ENCODE measurements at regions not wholly inside any gene's neighbourhood (a gene's known extent, or its start where the extent isn't known, plus 50 kb on each side); places are given as distances from the start of the nearest gene placed in this dataset.

DNA sequence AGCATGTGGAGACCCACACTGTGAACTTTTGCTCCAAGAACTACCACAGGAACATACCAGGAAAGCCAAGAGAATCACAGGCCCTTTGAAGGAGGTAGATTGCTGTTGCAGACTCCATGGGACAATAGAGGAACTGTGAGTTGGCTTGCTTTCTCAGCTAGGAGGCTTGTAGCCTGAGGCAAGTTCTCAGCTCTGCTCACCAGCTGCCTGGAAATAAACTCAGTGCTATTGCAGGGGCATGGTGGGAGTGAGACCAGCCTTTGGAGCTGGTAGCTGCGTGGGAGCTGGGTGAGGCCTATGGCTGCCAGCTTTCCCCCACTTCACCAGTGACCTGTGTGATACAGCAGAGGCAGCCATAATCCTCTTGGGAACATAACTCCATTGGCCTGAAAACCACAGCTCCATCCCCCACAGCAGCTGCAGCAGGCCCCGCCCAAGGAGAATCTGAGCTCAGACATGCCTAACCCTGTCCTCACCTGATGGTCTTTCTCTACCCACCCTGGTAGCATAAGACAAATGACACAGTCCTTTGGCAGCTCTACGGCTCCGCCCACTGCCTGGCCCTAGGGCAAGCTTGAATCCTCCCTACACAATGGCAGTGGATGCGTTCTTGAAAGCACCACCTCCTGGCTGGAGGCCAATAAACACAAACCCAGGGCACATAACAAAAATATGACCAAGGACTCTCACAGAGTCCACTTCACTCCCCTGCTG is 389.5 kb downstream of the KIF4B start:
- no peak for TF ChIP-seq GLIS3 (CRISPR knock-in tag; IDR thresholded peaks at IDR 0.05)
- TF ChIP-seq ZFP3 (CRISPR knock-in tag; IDR thresholded peaks at IDR 0.05): no peak
- TF ChIP-seq, protein P1, sequence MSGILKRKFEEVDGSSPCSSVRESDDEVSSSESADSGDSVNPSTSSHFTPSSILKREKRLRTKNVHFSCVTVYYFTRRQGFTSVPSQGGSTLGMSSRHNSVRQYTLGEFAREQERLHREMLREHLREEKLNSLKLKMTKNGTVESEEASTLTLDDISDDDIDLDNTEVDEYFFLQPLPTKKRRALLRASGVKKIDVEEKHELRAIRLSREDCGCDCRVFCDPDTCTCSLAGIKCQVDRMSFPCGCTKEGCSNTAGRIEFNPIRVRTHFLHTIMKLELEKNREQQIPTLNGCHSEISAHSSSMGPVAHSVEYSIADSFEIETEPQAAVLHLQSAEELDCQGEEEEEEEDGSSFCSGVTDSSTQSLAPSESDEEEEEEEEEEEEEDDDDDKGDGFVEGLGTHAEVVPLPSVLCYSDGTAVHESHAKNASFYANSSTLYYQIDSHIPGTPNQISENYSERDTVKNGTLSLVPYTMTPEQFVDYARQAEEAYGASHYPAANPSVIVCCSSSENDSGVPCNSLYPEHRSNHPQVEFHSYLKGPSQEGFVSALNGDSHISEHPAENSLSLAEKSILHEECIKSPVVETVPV (CRISPR knock-in tag; IDR thresholded peaks at IDR 0.05): no peak
- TF ChIP-seq ARNTL (CRISPR knock-in tag; IDR thresholded peaks at IDR 0.05; ENCODE audit: borderline replicate concordance, low read depth): no peak
- no peak for TF ChIP-seq BACH2 (CRISPR knock-in tag; IDR thresholded peaks at IDR 0.05; ENCODE audit: borderline replicate concordance)
- no peak for TF ChIP-seq ZFP30 (CRISPR knock-in tag; IDR thresholded peaks at IDR 0.05)
- no peak for TF ChIP-seq PPARA (CRISPR knock-in tag; IDR thresholded peaks at IDR 0.05; ENCODE audit: borderline replicate concordance)
- TF ChIP-seq ISL1 (CRISPR knock-in tag; IDR thresholded peaks at IDR 0.05): no peak
- no peak for TF ChIP-seq ZNF565 (CRISPR knock-in tag; conservative IDR thresholded peaks at IDR 0.05; ENCODE audit: low read depth)
- no peak for TF ChIP-seq ZNF8 (CRISPR knock-in tag; IDR thresholded peaks at IDR 0.05)
- TF ChIP-seq, protein P2, sequence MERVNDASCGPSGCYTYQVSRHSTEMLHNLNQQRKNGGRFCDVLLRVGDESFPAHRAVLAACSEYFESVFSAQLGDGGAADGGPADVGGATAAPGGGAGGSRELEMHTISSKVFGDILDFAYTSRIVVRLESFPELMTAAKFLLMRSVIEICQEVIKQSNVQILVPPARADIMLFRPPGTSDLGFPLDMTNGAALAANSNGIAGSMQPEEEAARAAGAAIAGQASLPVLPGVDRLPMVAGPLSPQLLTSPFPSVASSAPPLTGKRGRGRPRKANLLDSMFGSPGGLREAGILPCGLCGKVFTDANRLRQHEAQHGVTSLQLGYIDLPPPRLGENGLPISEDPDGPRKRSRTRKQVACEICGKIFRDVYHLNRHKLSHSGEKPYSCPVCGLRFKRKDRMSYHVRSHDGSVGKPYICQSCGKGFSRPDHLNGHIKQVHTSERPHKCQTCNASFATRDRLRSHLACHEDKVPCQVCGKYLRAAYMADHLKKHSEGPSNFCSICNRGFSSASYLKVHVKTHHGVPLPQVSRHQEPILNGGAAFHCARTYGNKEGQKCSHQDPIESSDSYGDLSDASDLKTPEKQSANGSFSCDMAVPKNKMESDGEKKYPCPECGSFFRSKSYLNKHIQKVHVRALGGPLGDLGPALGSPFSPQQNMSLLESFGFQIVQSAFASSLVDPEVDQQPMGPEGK (CRISPR knock-in tag; IDR thresholded peaks at IDR 0.05; ENCODE audit: borderline replicate concordance): no peak
- TF ChIP-seq RARB (CRISPR knock-in tag; IDR thresholded peaks at IDR 0.05): no peak

Data from SK-N-SH treated with all-trans-retinoic acid at 6 μM for 48 hours (cell line).